H1 (cell line): ENCODE measurements at regions not wholly inside any gene's neighbourhood (a gene's known extent, or its start where the extent isn't known, plus 50 kb on each side); places are given as distances from the start of the nearest gene placed in this dataset.

Source experiments
- CTCF ChIA-PET: fragments of 300-600 bp; sonication (Branson Sonifier 250); formaldehyde crosslinking; loops from one replicate; lab custom pipeline; 2021; ENCODE audit not compliant: partially characterized antibody; lab: Charles Lee
- POLR2A ChIA-PET: fragments of 300-600 bp; sonication (Branson Sonifier 250); formaldehyde crosslinking; loops from one replicate; lab custom pipeline; 2021; ENCODE audit warnings: inconsistent platforms; ENCODE audit not compliant: partially characterized antibody; lab: Charles Lee
- DNase-seq, 2 experiments: peaks; one replicate each; pipeline versions ENCODE4 v3.0.0 to v3.0.0-alpha.2; 2010 to 2022; ENCODE audit warnings: low spot score in 2 of 2, low read depth in 1 of 2, mixed read lengths in 1 of 2
- FAIRE-seq: peaks from 2 replicates; lab custom pipeline; 2011; peaks lifted over from hg19 to GRCh38; lab: Jason Lieb, UNC
- H2AFZ ChIP-seq: 2 replicates; pipeline ENCODE4 v1.8.1; 2012; ENCODE audit warnings: low read length, inconsistent platforms
- H2AK5ac ChIP-seq: 2 replicates; pipeline ENCODE4 v1.6.1; 2013; ENCODE audit warnings: low read depth, low read length
- H2BK120ac ChIP-seq: replicated peaks from 2 replicates; pipeline ENCODE3; 2013; ENCODE audit warnings: low read depth, low read length, inconsistent platforms
- H2BK12ac ChIP-seq: 2 replicates; pipeline ENCODE4 v1.6.1; 2013; ENCODE audit warnings: low read depth, low read length
- H2BK15ac ChIP-seq: 2 replicates; pipeline ENCODE4 v1.6.1; 2013; ENCODE audit warnings: low read length
- H2BK20ac ChIP-seq: 2 replicates; pipeline ENCODE4 v1.6.1; 2013; ENCODE audit warnings: low read length
- H2BK5ac ChIP-seq: 2 replicates; pipeline ENCODE4 v1.6.1; 2013; ENCODE audit warnings: low read depth, low read length
- H3K14ac ChIP-seq: 2 replicates; pipeline ENCODE4 v1.6.1; 2013; ENCODE audit warnings: inconsistent platforms; ENCODE audit not compliant: insufficient read length
- H3K18ac ChIP-seq: 2 replicates; pipeline ENCODE4 v1.6.1; 2013; ENCODE audit warnings: low read length; ENCODE audit errors: extremely low read depth
- H3K23ac ChIP-seq: 2 replicates; pipeline ENCODE4 v1.6.1; 2013; ENCODE audit warnings: inconsistent platforms; ENCODE audit not compliant: insufficient read length
- H3K23me2 ChIP-seq: 2 replicates; pipeline ENCODE4 v1.6.1; 2013; ENCODE audit warnings: low read depth, low read length
- H3K27ac ChIP-seq: 2 replicates; pipeline ENCODE4 v1.6.1; 2011; ENCODE audit warnings: low read depth, low read length, inconsistent platforms
- H3K27me3 ChIP-seq, 4 experiments: replicated peaks in 1 of 4; 1 replicate in 1 of 4; 2 replicates in 3 of 4; pipeline versions ENCODE4 v1.6.1 to v1.8.1; 2011 to 2013; ENCODE audit warnings: low read length in 3 of 4, mild to moderate bottlenecking in 3 of 4, inconsistent platforms in 2 of 4, mixed read lengths in 2 of 4, moderate library complexity in 1 of 4; ENCODE audit not compliant: control insufficient read depth in 3 of 4, insufficient read depth in 3 of 4; ENCODE audit errors: extremely low read depth in 1 of 4
- H3K36me3 ChIP-seq, 4 experiments: 2 replicates each; pipeline versions ENCODE4 v1.6.1 to v1.8.1; 2011 to 2013; ENCODE audit warnings: mild to moderate bottlenecking in 4 of 4, low read length in 3 of 4, moderate library complexity in 2 of 4, control low read depth in 1 of 4, inconsistent platforms in 1 of 4; ENCODE audit not compliant: insufficient read depth in 4 of 4, control insufficient read depth in 2 of 4
- H3K4ac ChIP-seq: replicated peaks from 2 replicates; pipeline ENCODE3; 2013; ENCODE audit warnings: low read length, low read depth, mixed read lengths, inconsistent platforms; ENCODE audit not compliant: insufficient read length
- H3K4me1 ChIP-seq, 4 experiments: replicated peaks in 1 of 4; 1 replicate in 1 of 4; 2 replicates in 3 of 4; pipeline versions ENCODE4 v1.6.1 to v1.8.1; 2011 to 2013; ENCODE audit warnings: low read length in 3 of 4, inconsistent platforms in 2 of 4, mixed read lengths in 1 of 4; ENCODE audit not compliant: insufficient read depth in 4 of 4, control insufficient read depth in 3 of 4
- H3K4me2 ChIP-seq, 2 experiments: 2 replicates each; pipeline versions ENCODE4 v1.6.1 to v1.8.1; 2011 to 2013; ENCODE audit warnings: low read depth in 2 of 2, low read length in 2 of 2, control low read depth in 1 of 2, inconsistent platforms in 1 of 2, mild to moderate bottlenecking in 1 of 2; ENCODE audit not compliant: insufficient read depth in 1 of 2
- H3K4me3 ChIP-seq, 4 experiments: fragments of 200-600, 300-600 bp in 1 of 4; sonication (generic), shearing (Covaris generic), sonication (Bioruptor Twin) in 1 of 4; 2 replicates each; pipeline versions ENCODE4 v1.5.1 to v1.8.1; 2011 to 2016; ENCODE audit warnings: low read length in 4 of 4, low read depth in 3 of 4, control low read depth in 2 of 4, inconsistent platforms in 2 of 4, mild to moderate bottlenecking in 2 of 4, mixed read lengths in 1 of 4, moderate library complexity in 1 of 4; ENCODE audit not compliant: insufficient read depth in 2 of 4; ENCODE audit errors: extremely low read depth in 1 of 4
- H3K56ac ChIP-seq: replicated peaks from 2 replicates; pipeline ENCODE3; 2013; ENCODE audit warnings: low read depth, mild to moderate bottlenecking, mixed read lengths, low read length, inconsistent platforms; ENCODE audit not compliant: insufficient read length
- H3K79me1 ChIP-seq: 2 replicates; pipeline ENCODE4 v1.6.1; 2013; ENCODE audit warnings: low read depth, low read length, control low read depth
- H3K79me2 ChIP-seq, 2 experiments: 2 replicates each; pipeline versions ENCODE4 v1.6.1 to v1.8.1; 2012 to 2013; ENCODE audit warnings: low read length in 2 of 2, mild to moderate bottlenecking in 2 of 2, inconsistent platforms in 1 of 2; ENCODE audit not compliant: insufficient read depth in 2 of 2, control insufficient read depth in 1 of 2
- H3K9ac ChIP-seq, 4 experiments: replicated peaks in 1 of 4; 1 replicate in 1 of 4; 2 replicates in 3 of 4; pipeline versions ENCODE4 v1.6.1 to v1.8.1; 2011 to 2013; ENCODE audit warnings: low read depth in 3 of 4, low read length in 3 of 4, control low read depth in 2 of 4, mild to moderate bottlenecking in 2 of 4, moderate library complexity in 2 of 4, inconsistent platforms in 1 of 4; ENCODE audit errors: extremely low read depth in 1 of 4
- H3K9me3 ChIP-seq, 2 experiments: 2 replicates each; pipeline versions ENCODE4 v1.6.1 to v1.8.1; 2012 to 2013; ENCODE audit warnings: mild to moderate bottlenecking in 2 of 2, moderate library complexity in 2 of 2, control low read depth in 1 of 2, inconsistent platforms in 1 of 2, low read depth in 1 of 2, low read length in 1 of 2, mixed read lengths in 1 of 2; ENCODE audit not compliant: insufficient read depth in 2 of 2
- H4K20me1 ChIP-seq, 2 experiments: replicated peaks in 1 of 2; 2 replicates each; pipeline versions ENCODE3 to v1.8.1; 2011 to 2013; ENCODE audit warnings: inconsistent platforms in 2 of 2, low read length in 2 of 2, mild to moderate bottlenecking in 1 of 2; ENCODE audit not compliant: insufficient read depth in 2 of 2, control insufficient read depth in 1 of 2
- H4K5ac ChIP-seq: 2 replicates; pipeline ENCODE4 v1.6.1; 2013; ENCODE audit warnings: low read length, low read depth, mixed read lengths, inconsistent platforms; ENCODE audit not compliant: insufficient read length
- H4K8ac ChIP-seq: 2 replicates; pipeline ENCODE4 v1.8.0; 2013; ENCODE audit warnings: mild to moderate bottlenecking, moderate library complexity, low read length, inconsistent platforms; ENCODE audit not compliant: insufficient read depth; ENCODE audit errors: extremely low read depth
- H4K91ac ChIP-seq: replicated peaks from 2 replicates; pipeline ENCODE3; 2013; ENCODE audit warnings: low read length, mixed read lengths, inconsistent platforms; ENCODE audit not compliant: insufficient read length
- ATF3 ChIP-seq: IDR thresholded peaks from 2 replicates; pipeline ENCODE4 v1.6.1; 2011; ENCODE audit warnings: low read depth, mild to moderate bottlenecking, low read length; ENCODE audit not compliant: insufficient read depth
- BCL11A ChIP-seq, 2 experiments: IDR thresholded peaks; one replicate each; pipeline ENCODE4 v1.6.1; 2011; ENCODE audit warnings: low read depth in 2 of 2, low read length in 2 of 2, mild to moderate bottlenecking in 2 of 2
- E2F6 ChIP-seq: IDR thresholded peaks from 2 replicates; pipeline ENCODE4 v1.6.1; 2012; ENCODE audit warnings: inconsistent platforms
- EGR1 ChIP-seq: IDR thresholded peaks from 2 replicates; pipeline ENCODE4 v1.6.1; 2011; ENCODE audit warnings: low read depth, low read length, borderline replicate concordance
- MAFK ChIP-seq: IDR thresholded peaks from 2 replicates; pipeline ENCODE4 v1.6.1; 2012; ENCODE audit warnings: low read depth, mild to moderate bottlenecking, improper control_type of control experiment, low read length
- NANOG ChIP-seq: IDR thresholded peaks from 2 replicates; pipeline ENCODE4 v1.6.1; 2011; ENCODE audit warnings: low read length, low read depth, mild to moderate bottlenecking, inconsistent platforms; ENCODE audit not compliant: insufficient read depth, poor library complexity, severe bottlenecking
- SIN3A ChIP-seq, 2 experiments: IDR thresholded peaks in 1 of 2; conservative IDR thresholded peaks in 1 of 2; 2 replicates each; pipeline ENCODE4 v1.6.1; 2011 to 2012; ENCODE audit warnings: low read length in 2 of 2, improper control_type of control experiment in 1 of 2, low read depth in 1 of 2, mild to moderate bottlenecking in 1 of 2
- SUZ12 ChIP-seq: fragments of 200-600 bp; sonication (generic); IDR thresholded peaks from 2 replicates; pipeline ENCODE4 v1.6.1; 2012; ENCODE audit warnings: mild to moderate bottlenecking, inconsistent platforms, low read length, moderate library complexity, mixed read lengths
- TAF1 ChIP-seq: IDR thresholded peaks from 2 replicates; pipeline ENCODE4 v1.6.1; 2011; ENCODE audit warnings: mild to moderate bottlenecking, low read depth, low read length
- TAF7 ChIP-seq: optimal IDR thresholded peaks from 2 replicates; pipeline ENCODE3; 2011; ENCODE audit warnings: low read depth, mild to moderate bottlenecking, inconsistent platforms, low read length, moderate library complexity, borderline replicate concordance
- WGBS, 2 experiments: shearing (Covaris generic) in 1 of 2; methylation state at CpG; one replicate each; pipeline versions ENCODE4 v1.1.6 to v1.1.7; 2013 to 2015; ENCODE audit warnings: low lambda C conversion rate in 2 of 2, mixed read lengths in 2 of 2, inconsistent platforms in 1 of 2, low coverage in 1 of 2, missing lambda C conversion rate in 1 of 2; ENCODE audit not compliant: insufficient replicate concordance in 2 of 2, insufficient coverage in 1 of 2, insufficient read length in 1 of 2; ENCODE audit errors: extremely low coverage in 1 of 2, missing lambda C conversion rate in 1 of 2; 5-methylcytosine and 5-hydroxymethylcytosine counted together

- CTCF ChIA-PET, result interaction anchor here (1.0 to 10.2 kb wide), 13 partner anchors 10 to 280 kb away, joined by 3 to 78 read pairs (median 5); no protein-coding TSS in a partner anchor
- Histone ChIP-seq H3K4me1 (peaks cover 0 to 1% (median 0%) of the 10 kb centered on the region in 4 experiments; a peak in 2 of 7 replicates), H4K20me1 (peaks cover 7 to 10% of the 10 kb centered on the region in 2 experiments)
- TF ChIP-seq TAF1, result no peak
- TF ChIP-seq NANOG, result no peak
- no peak for TF ChIP-seq EGR1
- no peak for TF ChIP-seq MAFK
- TF ChIP-seq SIN3A (conservative IDR thresholded peaks at IDR 0.05 in 1 of 2, IDR thresholded peaks at IDR 0.05 in 1 of 2; ENCODE audit: low read depth in 1 of 2, low read length in 2 of 2), result no peak
- no peak for TF ChIP-seq E2F6
- TF ChIP-seq BCL11A (IDR thresholded peaks at IDR 0.05; ENCODE audit: low read depth in 2 of 2, low read length in 2 of 2), result no peak
- no peak for TF ChIP-seq TAF7
- TF ChIP-seq SUZ12, result no peak
- TF ChIP-seq ATF3, result no peak
Observed at GRCh38 chr16:85379041-85380001, 233.8 kb upstream of the GSE1 start.

More at GRCh38 chr16:85379041-85380001, 233.8 kb upstream of the GSE1 start:
- Histone ChIP-seq H3K9ac (no peak overlapping the region), H3K23ac (no peak overlapping the region), H2BK5ac (0 out of 2 replicates have a peak overlapping the region, but pooled peaks have one; percentile 19), H2BK20ac (no peak overlapping the region), H2BK120ac (no peak overlapping the region), H3K9me3 (no peaks in the 10 kb centered on the region), H3K27me3 (no peaks in the 10 kb centered on the region; a peak in 1 of 7 replicates), H3K27ac (no peak overlapping the region), H2BK15ac (no peak overlapping the region), H3K4me2 (no peak overlapping the region), H4K5ac (no peak overlapping the region), H3K4ac (no peak overlapping the region), H3K18ac (no peak overlapping the region), H3K4me3 (no peak overlapping the region), H3K14ac (no peak overlapping the region), H2AFZ (no peak overlapping the region), H4K91ac (no peak overlapping the region), H3K56ac (no peak overlapping the region), H3K23me2 (peaks cover 4% of the 10 kb centered on the region), H3K36me3 (no peaks in the 10 kb centered on the region; a peak in 1 of 8 replicates), H2BK12ac (no peak overlapping the region), H4K8ac (no peak overlapping the region), H3K79me2 (no peaks in the 10 kb centered on the region), H2AK5ac (no peak overlapping the region), H3K79me1 (peaks cover 6% of the 10 kb centered on the region; the same call in 1 of the 2 replicates)
- 89% methylated on average over 15 of the region's 15 CpGs; no CpG with 5 or more reads in 1 of the 2 experiments for WGBS, 2 experiments
- FAIRE-seq (no peak), DNase-seq (no peak)
- POLR2A ChIA-PET, result no interaction called here
